ENCODE measurements at regions not wholly inside any gene's neighbourhood (a gene's known extent, or its start where the extent isn't known, plus 50 kb on each side); places are given as distances from the start of the nearest gene placed in this dataset.

DNA sequence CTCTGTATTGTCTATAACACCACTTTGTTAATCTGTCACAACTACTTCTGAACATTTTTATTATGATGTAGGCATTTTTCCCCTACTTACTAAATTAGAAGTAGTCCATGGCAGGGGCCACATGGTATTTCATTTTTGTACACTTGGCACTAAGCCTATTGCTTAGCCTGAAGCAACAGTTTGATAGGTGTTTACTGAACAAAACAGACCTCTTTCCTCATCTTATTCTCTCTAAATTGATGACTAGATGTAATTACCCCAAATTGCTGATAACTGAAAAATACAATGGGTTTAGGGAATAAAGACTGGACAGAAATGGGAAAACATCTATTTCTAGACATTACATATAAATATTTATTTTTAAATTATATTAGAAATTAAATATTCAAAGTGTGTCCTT, 633.8 kb downstream of the SLCO4C1 start:
- no peak overlapping the region for H2AFZ ChIP-seq (ENCODE audit: low read length)
- no peaks in the 10 kb centered on the region for H3K27me3 ChIP-seq (ENCODE audit: control insufficient read depth in 1 of 2, insufficient read depth in 2 of 2, low read length in 2 of 2)
- no peak overlapping the region for H3K9ac ChIP-seq (ENCODE audit: insufficient read depth, low read depth, low read length)
- H3K4me1 ChIP-seq (ENCODE audit: insufficient read depth, low read length) = no peaks in the 10 kb centered on the region
- TF ChIP-seq ZNF224 (CRISPR knock-in tag; IDR thresholded peaks at IDR 0.05) = no peak
- TF ChIP-seq SNAPC5 (CRISPR knock-in tag; IDR thresholded peaks at IDR 0.05; ENCODE audit: borderline replicate concordance) = no peak
- no peak for TF ChIP-seq ZKSCAN8 (CRISPR knock-in tag; IDR thresholded peaks at IDR 0.05; ENCODE audit: borderline replicate concordance)
- TF ChIP-seq ZNF256 (CRISPR knock-in tag; conservative IDR thresholded peaks at IDR 0.05) = no peak
- no peak for TF ChIP-seq MTA1 (CRISPR knock-in tag; IDR thresholded peaks at IDR 0.05; ENCODE audit: borderline replicate concordance)
- peak in 1 of 2 experiments; percentile 25; a peak in 1 of 4 replicates for TF ChIP-seq MAFK (conservative IDR thresholded peaks at IDR 0.05 in 1 of 2, IDR thresholded peaks at IDR 0.05 in 1 of 2; ENCODE audit: low read length in 2 of 2)
- TF ChIP-seq NAIF1 (CRISPR knock-in tag; IDR thresholded peaks at IDR 0.05; ENCODE audit: borderline replicate concordance) = no peak
- TF ChIP-seq, protein P1, sequence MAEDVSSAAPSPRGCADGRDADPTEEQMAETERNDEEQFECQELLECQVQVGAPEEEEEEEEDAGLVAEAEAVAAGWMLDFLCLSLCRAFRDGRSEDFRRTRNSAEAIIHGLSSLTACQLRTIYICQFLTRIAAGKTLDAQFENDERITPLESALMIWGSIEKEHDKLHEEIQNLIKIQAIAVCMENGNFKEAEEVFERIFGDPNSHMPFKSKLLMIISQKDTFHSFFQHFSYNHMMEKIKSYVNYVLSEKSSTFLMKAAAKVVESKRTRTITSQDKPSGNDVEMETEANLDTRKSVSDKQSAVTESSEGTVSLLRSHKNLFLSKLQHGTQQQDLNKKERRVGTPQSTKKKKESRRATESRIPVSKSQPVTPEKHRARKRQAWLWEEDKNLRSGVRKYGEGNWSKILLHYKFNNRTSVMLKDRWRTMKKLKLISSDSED (CRISPR knock-in tag; IDR thresholded peaks at IDR 0.05) = no peak
- intact Hi-C loops (cut with micrococcal nuclease; ENCODE audit: unreplicated experiment) (no loop called here), in situ Hi-C loops (cut with HindIII; ENCODE audit: extremely low pct_ligation_motif_present, low pct_unique_long_range_greater_than_20kb) (no loop called here)
- no peaks in the 10 kb centered on the region for H3K36me3 ChIP-seq (replicated peaks in 1 of 2; ENCODE audit: control insufficient read depth in 1 of 2, insufficient read depth in 2 of 2, low read length in 2 of 2)
- H4K20me1 ChIP-seq (ENCODE audit: insufficient read depth, low read length) = no peaks in the 10 kb centered on the region
- no peak overlapping the region for H3K4me3 ChIP-seq (replicated peaks in 1 of 3; ENCODE audit: insufficient read depth in 1 of 3, low read depth in 2 of 3, low read length in 3 of 3)
- ATAC-seq = no peak
- no peak for DNase-seq (ENCODE audit: low spot score)
- ChIA-PET CTCF (ENCODE audit: low intra/inter-chr PET ratio, low total read pairs) (no interaction called here), POLR2A (no interaction called here)
- no peaks in the 10 kb centered on the region for H3K79me2 ChIP-seq (ENCODE audit: insufficient read depth, low read length)
- no peak for FAIRE-seq
- no peak overlapping the region for H3K4me2 ChIP-seq (ENCODE audit: low read depth, low read length)
- no peak overlapping the region for H3K27ac ChIP-seq (ENCODE audit: extremely low read length, insufficient read depth, low read length)
- H3K9me3 ChIP-seq (ENCODE audit: low read length) = no peaks in the 10 kb centered on the region
- BruUV-seq (replicated peaks) = no TSS peak

GRCh38 chr5:101658433-101658832, 637.7 kb downstream of the SLCO4C1 start:
- in situ Hi-C loops (cut with HindIII; ENCODE audit: extremely low pct_ligation_motif_present, low pct_unique_long_range_greater_than_20kb) (no loop called here), intact Hi-C loops (cut with micrococcal nuclease; ENCODE audit: unreplicated experiment) (no loop called here)
- ATAC-seq = no peak
- WGBS (ENCODE audit: low lambda C conversion rate) = 24% methylated on average over 7 of the region's 7 CpGs
- Histone ChIP-seq H3K27me3 (ENCODE audit: control insufficient read depth in 1 of 2, insufficient read depth in 2 of 2, low read length in 2 of 2) (no peaks in the 10 kb centered on the region), H4K20me1 (ENCODE audit: insufficient read depth, low read length) (no peaks in the 10 kb centered on the region), H3K4me1 (ENCODE audit: insufficient read depth, low read length) (no peaks in the 10 kb centered on the region), H3K79me2 (ENCODE audit: insufficient read depth, low read length) (no peaks in the 10 kb centered on the region), H3K4me2 (ENCODE audit: low read depth, low read length) (no peak overlapping the region), H3K27ac (ENCODE audit: extremely low read length, insufficient read depth, low read length) (no peak overlapping the region), H3K9me3 (ENCODE audit: low read length) (no peaks in the 10 kb centered on the region), H3K4me3 (replicated peaks in 1 of 3; ENCODE audit: insufficient read depth in 1 of 3, low read depth in 2 of 3, low read length in 3 of 3) (no peak overlapping the region), H3K36me3 (replicated peaks in 1 of 2; ENCODE audit: control insufficient read depth in 1 of 2, insufficient read depth in 2 of 2, low read length in 2 of 2) (no peaks in the 10 kb centered on the region), H2AFZ (ENCODE audit: low read length) (no peak overlapping the region), H3K9ac (ENCODE audit: insufficient read depth, low read depth, low read length) (no peak overlapping the region)
- TF ChIP-seq CCDC6 (CRISPR knock-in tag; IDR thresholded peaks at IDR 0.05) = no peak
- BruUV-seq (replicated peaks) = no TSS peak
- DNase-seq (ENCODE audit: low spot score) = no peak
- ChIA-PET CTCF (ENCODE audit: low intra/inter-chr PET ratio, low total read pairs) (no interaction called here), POLR2A (no interaction called here)
- no peak for FAIRE-seq
